SK-N-SH (cell line): ENCODE measurements at regions not wholly inside any gene's neighbourhood (a gene's known extent, or its start where the extent isn't known, plus 50 kb on each side); places are given as distances from the start of the nearest gene placed in this dataset.

Experiments
- CTCF ChIA-PET: fragments of 300-600, 350-600 bp; formaldehyde crosslinking; extraction: SDS; loops from one replicate; lab custom pipeline; 2021; lab: Yijun Ruan, JAX
- POLR2A ChIA-PET: fragments of 350-600 bp; sonication (Branson Sonifier 250); formaldehyde crosslinking; extraction: SDS; loops from one replicate; lab custom pipeline; 2020; ENCODE audit warnings: antibody characterized with exemption, inconsistent platforms; lab: Yijun Ruan, JAX
- DNase-seq: peaks from one replicate; pipeline ENCODE4 v3.0.0; 2012
- H2AFZ ChIP-seq: fragments of 200-600 bp; sonication (generic); 2 replicates; pipeline ENCODE4 v1.8.1; 2016; ENCODE audit warnings: antibody characterized with exemption, mild to moderate bottlenecking, low read depth
- H3F3A ChIP-seq: fragments of 200-600 bp; sonication (generic); replicated peaks from 2 replicates; pipeline ENCODE3; 2016; ENCODE audit warnings: antibody characterized with exemption, mild to moderate bottlenecking; ENCODE audit not compliant: insufficient read depth
- H3K27ac ChIP-seq, 2 experiments: fragments of 200-500 bp in 1 of 2; fragments of 200-600 bp in 1 of 2; sonication (Bioruptor generic) in 1 of 2; sonication (generic), shearing (Covaris generic) in 1 of 2; 2 replicates each; pipeline versions ENCODE4 v1.5.1 to v1.6.1; 2014 to 2016; ENCODE audit warnings: low read depth in 2 of 2, inconsistent platforms in 1 of 2, low read length in 1 of 2, mild to moderate bottlenecking in 1 of 2, mixed read lengths in 1 of 2
- H3K27me3 ChIP-seq: fragments of 200-600 bp; sonication (generic), shearing (Covaris generic); 2 replicates; pipeline ENCODE4 v1.6.1; 2016; ENCODE audit warnings: mixed run types; ENCODE audit not compliant: insufficient read depth
- H3K36me3 ChIP-seq, 2 experiments: fragments of 200-500 bp in 1 of 2; fragments of 200-600 bp in 1 of 2; sonication (Bioruptor generic) in 1 of 2; sonication (generic) in 1 of 2; replicated peaks in 1 of 2; 2 replicates each; pipeline versions ENCODE3 to v1.5.1; 2014 to 2016; ENCODE audit warnings: low read length in 1 of 2, mild to moderate bottlenecking in 1 of 2; ENCODE audit not compliant: insufficient read depth in 2 of 2, control insufficient read depth in 1 of 2
- H3K4me1 ChIP-seq, 2 experiments: fragments of 200-500 bp in 1 of 2; fragments of 200-600 bp in 1 of 2; sonication (Bioruptor generic) in 1 of 2; sonication (generic), shearing (Covaris generic) in 1 of 2; 2 replicates each; pipeline versions ENCODE4 v1.5.1 to v1.6.1; 2014 to 2016; ENCODE audit warnings: low read depth in 1 of 2, low read length in 1 of 2, mixed run types in 1 of 2; ENCODE audit not compliant: insufficient read depth in 2 of 2, control insufficient read depth in 1 of 2
- H3K4me2 ChIP-seq: fragments of 200-600 bp; sonication (generic), shearing (Covaris generic); 2 replicates; pipeline ENCODE4 v1.6.1; 2017; ENCODE audit warnings: mixed run types
- H3K4me3 ChIP-seq, 2 experiments: fragments of 200-500 bp in 1 of 2; fragments of 200-600 bp in 1 of 2; sonication (Bioruptor generic) in 1 of 2; sonication (generic), shearing (Covaris generic) in 1 of 2; 2 replicates each; pipeline versions ENCODE4 v1.5.1 to v1.8.1; 2014 to 2016; ENCODE audit warnings: low read depth in 2 of 2, inconsistent platforms in 1 of 2, low read length in 1 of 2, mild to moderate bottlenecking in 1 of 2, mixed read lengths in 1 of 2, moderate library complexity in 1 of 2
- H3K79me2 ChIP-seq: fragments of 200-600 bp; sonication (generic); 2 replicates; pipeline ENCODE4 v1.8.1; 2017; ENCODE audit warnings: mild to moderate bottlenecking; ENCODE audit not compliant: insufficient read depth
- H3K9ac ChIP-seq: fragments of 200-600 bp; sonication (generic); 2 replicates; pipeline ENCODE4 v1.6.1; 2017; ENCODE audit warnings: mixed run types
- H3K9me2 ChIP-seq: fragments of 200-600 bp; sonication (generic); 2 replicates; pipeline ENCODE4 v1.6.1; 2017; ENCODE audit warnings: mixed run types
- H3K9me3 ChIP-seq: fragments of 200-600 bp; sonication (generic); 2 replicates; pipeline ENCODE4 v1.6.1; 2017; ENCODE audit warnings: mixed run types, mild to moderate bottlenecking, moderate library complexity
- H4K20me1 ChIP-seq: fragments of 200-600 bp; sonication (generic); 2 replicates; pipeline ENCODE4 v1.6.1; 2017; ENCODE audit warnings: mild to moderate bottlenecking, mixed run types; ENCODE audit not compliant: insufficient read depth
- EZH2phosphoT487 ChIP-seq: fragments of 200-600 bp; sonication (generic); IDR thresholded peaks from 2 replicates; pipeline ENCODE4 v1.6.1; 2017; ENCODE audit warnings: low read depth, mixed run types, mild to moderate bottlenecking, antibody characterized with exemption, moderate library complexity, borderline replicate concordance
- FOSL2 ChIP-seq: IDR thresholded peaks from 2 replicates; pipeline ENCODE4 v1.4.0; 2012; ENCODE audit warnings: low read depth, mild to moderate bottlenecking, moderate library complexity, borderline replicate concordance
- FOXJ3 ChIP-seq: sonication (generic); formaldehyde crosslinking; IDR thresholded peaks from 2 replicates; pipeline ENCODE4 v1.5.1; 2020; ENCODE audit warnings: mild to moderate bottlenecking, missing genetic modification reagents
- FOXM1 ChIP-seq: IDR thresholded peaks from 2 replicates; pipeline ENCODE4 v1.4.0; 2012; ENCODE audit warnings: low read depth, mild to moderate bottlenecking
- GABPA ChIP-seq: IDR thresholded peaks from 2 replicates; pipeline ENCODE4 v1.4.0; 2012; ENCODE audit warnings: low read depth, mild to moderate bottlenecking
- GATA2 ChIP-seq: sonication (generic); formaldehyde crosslinking; IDR thresholded peaks from 2 replicates; pipeline ENCODE4 v1.5.0; 2020; ENCODE audit warnings: mild to moderate bottlenecking, missing genetic modification reagents
- MEF2A ChIP-seq: IDR thresholded peaks from 2 replicates; pipeline ENCODE4 v1.4.0; 2012; ENCODE audit warnings: low read depth, borderline replicate concordance
- MXI1 ChIP-seq: IDR thresholded peaks from 2 replicates; pipeline ENCODE4 v1.6.1; 2012; ENCODE audit warnings: mild to moderate bottlenecking, low read depth, low read length, improper control_type of control experiment
- NFIC ChIP-seq: IDR thresholded peaks from 2 replicates; pipeline ENCODE4 v1.4.0; 2012; ENCODE audit warnings: borderline replicate concordance
- POLR2AphosphoS5 ChIP-seq: IDR thresholded peaks from 2 replicates; pipeline ENCODE4 v1.6.1; 2012; ENCODE audit warnings: low read depth, low read length
- RCOR1 ChIP-seq: fragments of 150-350 bp; IDR thresholded peaks from 2 replicates; pipeline ENCODE4 v1.6.1; 2017; ENCODE audit warnings: antibody characterized with exemption, low read length
- RFX5 ChIP-seq: IDR thresholded peaks from 2 replicates; pipeline ENCODE4 v1.6.1; 2012; ENCODE audit warnings: mild to moderate bottlenecking, improper control_type of control experiment, low read length
- SIN3A ChIP-seq: IDR thresholded peaks from 2 replicates; pipeline ENCODE4 v1.6.1; 2012; ENCODE audit warnings: low read depth, mild to moderate bottlenecking, low read length, moderate library complexity, borderline replicate concordance
- TEAD4 ChIP-seq: IDR thresholded peaks from 2 replicates; pipeline ENCODE4 v1.4.0; 2012; ENCODE audit warnings: mild to moderate bottlenecking, borderline replicate concordance; ENCODE audit not compliant: insufficient read depth
- WGBS: methylation state at CpG from one replicate; pipeline ENCODE4 v1.1.6; 2017; ENCODE audit warnings: low lambda C conversion rate; 5-methylcytosine and 5-hydroxymethylcytosine counted together
- TF ChIP-seq, protein P1 (sequence below): fragments of 150-350 bp; IDR thresholded peaks from 2 replicates; pipeline ENCODE4 v1.6.1; 2016; ENCODE audit warnings: mild to moderate bottlenecking, low read depth, low read length
- TF ChIP-seq, protein P2 (sequence below): fragments of 150-350 bp; IDR thresholded peaks from 2 replicates; pipeline ENCODE4 v1.6.1; 2017; ENCODE audit warnings: antibody characterized with exemption, low read length, low read depth, borderline replicate concordance
- TF ChIP-seq, protein P3 (sequence below): IDR thresholded peaks from 2 replicates; pipeline ENCODE4; 2012

DNA sequence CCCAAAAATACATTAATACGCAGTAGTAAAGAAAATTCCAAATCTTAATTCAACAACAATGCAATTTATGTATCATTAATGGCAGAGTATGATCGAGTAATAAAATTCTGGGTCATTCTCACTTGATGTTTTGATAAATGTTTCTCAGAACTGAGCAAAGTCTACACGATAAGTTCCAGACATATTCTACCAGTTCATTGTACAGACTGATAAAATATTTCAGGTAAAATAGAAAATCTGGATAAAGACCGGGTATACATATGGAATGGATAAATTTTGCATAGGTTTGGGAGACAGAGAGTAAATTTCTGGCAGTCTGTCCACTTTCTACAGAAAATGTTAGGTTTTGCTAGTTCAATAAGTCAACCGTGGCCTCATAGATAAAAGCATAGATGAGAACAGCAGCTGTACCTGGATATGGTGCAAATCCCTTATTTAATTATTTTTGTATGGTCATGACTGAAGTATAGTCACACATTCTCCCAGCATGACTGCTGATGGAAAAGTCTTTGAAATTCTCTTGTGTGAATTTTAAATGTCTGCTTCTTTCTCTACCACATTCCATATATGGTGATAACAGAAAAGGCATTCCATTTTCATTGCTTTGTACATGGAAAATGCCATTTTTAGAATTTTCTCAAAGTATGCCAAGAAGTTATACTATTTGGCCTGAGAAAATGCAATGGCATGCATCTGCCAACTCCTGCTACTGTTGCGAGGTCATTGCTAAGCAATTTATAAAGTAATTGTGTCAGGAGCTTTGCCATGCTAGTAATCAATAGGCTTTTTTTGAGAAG is 301.9 kb upstream of the ARSJ start (continued):
- peak; percentile 39; the same call in 1 of the 2 replicates for TF ChIP-seq POLR2AphosphoS5
- TF ChIP-seq, protein P1, sequence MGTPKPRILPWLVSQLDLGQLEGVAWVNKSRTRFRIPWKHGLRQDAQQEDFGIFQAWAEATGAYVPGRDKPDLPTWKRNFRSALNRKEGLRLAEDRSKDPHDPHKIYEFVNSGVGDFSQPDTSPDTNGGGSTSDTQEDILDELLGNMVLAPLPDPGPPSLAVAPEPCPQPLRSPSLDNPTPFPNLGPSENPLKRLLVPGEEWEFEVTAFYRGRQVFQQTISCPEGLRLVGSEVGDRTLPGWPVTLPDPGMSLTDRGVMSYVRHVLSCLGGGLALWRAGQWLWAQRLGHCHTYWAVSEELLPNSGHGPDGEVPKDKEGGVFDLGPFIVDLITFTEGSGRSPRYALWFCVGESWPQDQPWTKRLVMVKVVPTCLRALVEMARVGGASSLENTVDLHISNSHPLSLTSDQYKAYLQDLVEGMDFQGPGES = no peak
- TF ChIP-seq, protein P2, sequence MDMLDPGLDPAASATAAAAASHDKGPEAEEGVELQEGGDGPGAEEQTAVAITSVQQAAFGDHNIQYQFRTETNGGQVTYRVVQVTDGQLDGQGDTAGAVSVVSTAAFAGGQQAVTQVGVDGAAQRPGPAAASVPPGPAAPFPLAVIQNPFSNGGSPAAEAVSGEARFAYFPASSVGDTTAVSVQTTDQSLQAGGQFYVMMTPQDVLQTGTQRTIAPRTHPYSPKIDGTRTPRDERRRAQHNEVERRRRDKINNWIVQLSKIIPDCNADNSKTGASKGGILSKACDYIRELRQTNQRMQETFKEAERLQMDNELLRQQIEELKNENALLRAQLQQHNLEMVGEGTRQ = no peak
- TF ChIP-seq TEAD4 = peak; percentile 79
- peak; percentile 95 for TF ChIP-seq MEF2A
- no peak for TF ChIP-seq MXI1
- no peak for TF ChIP-seq GABPA
- TF ChIP-seq NFIC = peak; percentile 92
- no peak for TF ChIP-seq FOXJ3 (CRISPR knock-in tag)

DNA sequence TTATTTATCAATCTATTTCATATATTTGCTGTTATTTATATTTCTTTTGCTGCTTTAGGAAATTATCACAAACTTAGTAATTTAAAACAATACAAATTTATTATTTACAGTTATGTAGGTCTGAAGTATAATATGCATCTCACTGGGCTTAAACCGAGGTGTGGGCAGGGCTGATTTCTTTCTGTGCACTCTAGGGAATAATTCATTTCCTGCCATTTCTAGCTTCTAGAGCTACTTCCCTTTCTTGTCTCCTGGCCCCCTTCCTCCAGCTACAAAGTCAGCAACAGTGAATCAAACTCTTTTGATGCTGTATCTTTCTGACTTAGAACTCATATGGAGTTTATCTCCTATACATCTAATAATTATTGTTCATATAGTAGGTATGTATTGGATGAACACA is 303.5 kb upstream of the ARSJ start:
- Histone ChIP-seq H3K9me2 (no peaks in the 10 kb centered on the region), H3K79me2 (no peaks in the 10 kb centered on the region), H3F3A (peaks cover 24% of the 10 kb centered on the region), H3K9ac (no peak overlapping the region), H3K4me3 (no peak overlapping the region), H3K4me1 (peaks cover 0 to 22% of the 10 kb centered on the region in 2 experiments; a peak in 3 of 4 replicates), H4K20me1 (no peaks in the 10 kb centered on the region), H3K27ac (peak overlapping the region in 1 of 2 experiments; percentile 6; a peak in 2 of 4 replicates), H2AFZ (peak overlapping the region; percentile 49; the same call in 1 of the 2 replicates), H3K4me2 (no peak overlapping the region), H3K27me3 (no peaks in the 10 kb centered on the region), H3K36me3 (peaks cover 0 to 11% of the 10 kb centered on the region in 2 experiments), H3K9me3 (no peaks in the 10 kb centered on the region)
- TF ChIP-seq TEAD4 (no peak), FOSL2 (no peak), RCOR1 (no peak), FOXM1 (no peak), SIN3A (no peak), GABPA (no peak), GATA2 (CRISPR knock-in tag) (no peak), RFX5 (no peak), EZH2phosphoT487 (no peak), MEF2A (no peak), MXI1 (no peak)
- TF ChIP-seq, protein P3, sequence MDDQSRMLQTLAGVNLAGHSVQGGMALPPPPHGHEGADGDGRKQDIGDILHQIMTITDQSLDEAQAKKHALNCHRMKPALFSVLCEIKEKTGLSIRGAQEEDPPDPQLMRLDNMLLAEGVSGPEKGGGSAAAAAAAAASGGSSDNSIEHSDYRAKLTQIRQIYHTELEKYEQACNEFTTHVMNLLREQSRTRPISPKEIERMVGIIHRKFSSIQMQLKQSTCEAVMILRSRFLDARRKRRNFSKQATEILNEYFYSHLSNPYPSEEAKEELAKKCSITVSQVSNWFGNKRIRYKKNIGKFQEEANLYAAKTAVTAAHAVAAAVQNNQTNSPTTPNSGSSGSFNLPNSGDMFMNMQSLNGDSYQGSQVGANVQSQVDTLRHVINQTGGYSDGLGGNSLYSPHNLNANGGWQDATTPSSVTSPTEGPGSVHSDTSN = no peak
- WGBS = 63% methylated on average over 1 of the region's 1 CpG
- CTCF ChIA-PET = no interaction called here
- POLR2A ChIA-PET = no interaction called here
- no peak for DNase-seq
